Left lung (tissue), 4 donors: ENCODE measurements at regions not wholly inside any gene's neighbourhood (a gene's known extent, or its start where the extent isn't known, plus 50 kb on each side); places are given as distances from the start of the nearest gene placed in this dataset.

Experiments used
- ATAC-seq: fragments of 200-7000 bp; cut with Tn5 transposase; one replicate; pipeline ENCODE4 v1.9.1; 2020; ENCODE audit warnings: moderate library complexity
- DNase-seq, 4 donors: peaks; one replicate each; pipeline ENCODE4 v3.0.0-alpha.2; 2013 to 2020
- H3K27ac ChIP-seq, 2 donors: fragments of 200-600 bp; sonication (generic) in 1 of 2; one replicate each; pipeline versions ENCODE4 v1.5.0 to v1.8.0; 2020 to 2021
- H3K27me3 ChIP-seq, 2 donors: fragments of 200-600 bp; sonication (generic) in 1 of 2; one replicate each; pipeline versions ENCODE4 v1.5.0 to v1.8.0; 2020 to 2021
- H3K36me3 ChIP-seq, 2 donors: fragments of 200-600 bp; sonication (generic) in 1 of 2; one replicate each; pipeline versions ENCODE4 v1.5.0 to v1.8.0; 2020 to 2021
- H3K4me1 ChIP-seq, 2 donors: fragments of 200-600 bp; one replicate each; pipeline ENCODE4 v1.8.0; 2021
- H3K4me3 ChIP-seq, 2 donors: fragments of 200-600 bp; sonication (generic) in 1 of 2; one replicate each; pipeline versions ENCODE4 v1.5.0 to v1.8.0; 2020 to 2021; ENCODE audit warnings: mild to moderate bottlenecking in 1 of 2
- H3K9me3 ChIP-seq, 2 donors: fragments of 200-600 bp; sonication (generic) in 1 of 2; one replicate each; pipeline versions ENCODE4 v1.5.0 to v1.8.0; 2020 to 2021
- intact Hi-C, 2 donors: fragments of 100-400 bp; cut with DNase I; formaldehyde crosslinking; loops; one replicate each; pipeline versions ENCODE4 v1.11.2 to v1.14.2; 2022
- TF ChIP-seq, protein P1 (sequence below), 2 donors: fragments of 200-600 bp; sonication (generic) in 1 of 2; IDR thresholded peaks; one replicate each; pipeline versions ENCODE4 v1.5.0 to v1.8.0; 2021; ENCODE audit warnings: antibody characterized with exemption in 2 of 2
- donor health status: DM: no; HTN: yes; CAD: no.
- donor health status: DM: no; HTN: no; CAD: no.

DNA sequence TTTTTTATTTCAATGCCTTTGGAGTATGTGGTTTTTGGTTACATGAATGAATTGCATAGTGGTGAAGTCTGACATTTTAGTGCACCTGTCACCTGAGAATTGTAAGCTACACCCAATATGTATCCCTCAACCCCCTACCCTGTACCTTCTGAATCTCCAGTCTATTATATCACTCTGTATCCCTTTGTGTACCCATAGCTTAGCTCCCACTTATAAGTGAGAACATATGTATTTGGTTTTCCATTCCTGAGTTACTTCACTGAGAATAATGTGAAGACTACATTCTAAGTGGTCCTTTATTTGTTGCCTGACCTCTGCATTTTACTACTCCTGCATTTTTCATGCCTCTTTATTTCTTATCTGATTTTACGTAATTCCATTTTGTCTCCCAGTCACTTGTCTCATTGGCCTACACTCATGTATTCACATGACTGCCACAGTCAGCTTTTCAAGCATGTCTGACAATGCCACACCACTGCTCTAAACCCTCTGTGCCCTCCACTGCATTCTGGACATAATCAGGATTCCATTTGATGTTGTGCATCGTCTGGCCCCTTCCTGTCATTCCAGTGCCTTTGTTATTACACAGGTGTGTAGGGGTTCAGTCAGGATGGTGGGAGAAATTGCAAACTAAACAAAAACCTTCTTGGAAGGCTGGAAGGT, 1325.5 kb downstream of the XPNPEP1 start:
- intact Hi-C loops, result no loop called here
- TF ChIP-seq, protein P1, sequence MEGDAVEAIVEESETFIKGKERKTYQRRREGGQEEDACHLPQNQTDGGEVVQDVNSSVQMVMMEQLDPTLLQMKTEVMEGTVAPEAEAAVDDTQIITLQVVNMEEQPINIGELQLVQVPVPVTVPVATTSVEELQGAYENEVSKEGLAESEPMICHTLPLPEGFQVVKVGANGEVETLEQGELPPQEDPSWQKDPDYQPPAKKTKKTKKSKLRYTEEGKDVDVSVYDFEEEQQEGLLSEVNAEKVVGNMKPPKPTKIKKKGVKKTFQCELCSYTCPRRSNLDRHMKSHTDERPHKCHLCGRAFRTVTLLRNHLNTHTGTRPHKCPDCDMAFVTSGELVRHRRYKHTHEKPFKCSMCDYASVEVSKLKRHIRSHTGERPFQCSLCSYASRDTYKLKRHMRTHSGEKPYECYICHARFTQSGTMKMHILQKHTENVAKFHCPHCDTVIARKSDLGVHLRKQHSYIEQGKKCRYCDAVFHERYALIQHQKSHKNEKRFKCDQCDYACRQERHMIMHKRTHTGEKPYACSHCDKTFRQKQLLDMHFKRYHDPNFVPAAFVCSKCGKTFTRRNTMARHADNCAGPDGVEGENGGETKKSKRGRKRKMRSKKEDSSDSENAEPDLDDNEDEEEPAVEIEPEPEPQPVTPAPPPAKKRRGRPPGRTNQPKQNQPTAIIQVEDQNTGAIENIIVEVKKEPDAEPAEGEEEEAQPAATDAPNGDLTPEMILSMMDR (IDR thresholded peaks at IDR 0.05), result no peak
- no peaks in the 10 kb centered on the region for H3K27me3 ChIP-seq

DNA sequence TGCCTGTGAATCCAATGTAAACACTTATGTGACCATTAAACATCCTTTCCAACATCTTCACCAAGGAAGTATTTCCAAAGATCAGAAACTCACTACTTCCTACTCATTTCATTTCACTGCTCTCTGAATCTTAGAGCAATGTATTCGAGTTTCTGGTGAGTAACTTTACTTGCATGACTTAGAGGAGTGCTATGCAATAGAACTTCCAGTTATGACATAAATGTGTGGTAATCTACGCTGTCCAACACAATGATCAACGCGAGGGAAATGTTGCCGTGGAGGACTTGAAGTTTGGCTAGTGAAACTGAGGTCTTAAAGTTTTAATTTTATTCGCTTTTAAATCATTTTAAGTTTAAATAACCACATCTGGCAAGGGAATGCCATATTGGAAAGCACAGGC, 1326.3 kb downstream of the XPNPEP1 start:
- ATAC-seq (peak; percentile 16), DNase-seq (no peak)
- H3K27ac ChIP-seq, result no peak overlapping the region
- H3K9me3 ChIP-seq, result no peaks in the 10 kb centered on the region
- H3K4me1 ChIP-seq, result no peaks in the 10 kb centered on the region
- no peak overlapping the region for H3K4me3 ChIP-seq
- TF ChIP-seq, protein P1 (IDR thresholded peaks at IDR 0.05), result no peak
- H3K27me3 ChIP-seq, result no peaks in the 10 kb centered on the region
- intact Hi-C loops, result no loop called here
- H3K36me3 ChIP-seq, result no peaks in the 10 kb centered on the region

More for the DNA sequence above, 1325.5 kb downstream of the XPNPEP1 start:
- DNase-seq (no peak), ATAC-seq (peak; percentile 84)
- H3K27ac ChIP-seq, result no peak overlapping the region
- no peak overlapping the region for H3K4me3 ChIP-seq
- H3K4me1 ChIP-seq, result no peaks in the 10 kb centered on the region
- H3K9me3 ChIP-seq, result no peaks in the 10 kb centered on the region
- H3K36me3 ChIP-seq, result no peaks in the 10 kb centered on the region

DNA sequence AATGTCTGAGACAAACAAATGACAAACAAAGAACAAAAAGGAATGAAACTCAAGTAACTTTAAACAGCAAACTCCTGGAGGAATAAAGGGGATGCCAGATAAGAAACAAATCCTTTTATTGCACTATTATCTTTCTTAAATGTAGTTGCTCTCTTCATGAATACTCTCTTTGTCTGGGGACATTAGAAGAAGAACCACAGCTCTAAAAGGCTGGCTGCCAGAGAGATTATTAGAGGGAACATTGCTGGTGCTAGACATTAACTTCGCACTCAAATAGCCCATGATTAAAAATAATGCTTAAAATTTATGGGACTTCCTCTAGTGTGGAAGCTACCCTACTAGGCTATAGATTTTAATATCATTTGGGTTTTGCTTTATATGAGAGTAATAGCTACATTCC, 1330.4 kb downstream of the XPNPEP1 start:
- Histone ChIP-seq H3K4me3 (no peak overlapping the region), H3K27me3 (no peaks in the 10 kb centered on the region), H3K27ac (no peak overlapping the region), H3K4me1 (no peaks in the 10 kb centered on the region), H3K36me3 (no peaks in the 10 kb centered on the region), H3K9me3 (no peaks in the 10 kb centered on the region)
- TF ChIP-seq, protein P1 (IDR thresholded peaks at IDR 0.05), result no peak
- DNase-seq (no peak), ATAC-seq (no peak)
- intact Hi-C loops, result no loop called here

DNA sequence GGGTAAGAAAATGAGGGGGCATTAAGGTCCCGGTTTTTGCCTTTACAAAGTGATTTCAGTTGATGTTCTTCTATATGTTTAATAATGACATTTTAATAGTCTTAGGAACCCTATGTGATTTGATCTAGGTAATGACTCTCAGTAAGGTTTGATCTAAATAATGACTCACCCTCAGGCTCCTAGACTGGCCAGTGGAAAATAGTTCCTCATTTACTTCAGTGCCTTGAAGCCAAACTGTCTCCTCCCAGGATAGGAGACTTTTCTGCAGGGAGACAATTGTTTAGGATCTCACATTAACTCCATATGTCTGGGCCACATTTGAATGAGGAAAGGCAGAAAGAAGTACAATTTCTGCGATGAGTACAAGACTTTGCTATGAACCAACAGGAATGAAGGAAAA, 1331.9 kb downstream of the XPNPEP1 start:
- Histone ChIP-seq H3K4me3 (no peak overlapping the region), H3K9me3 (no peaks in the 10 kb centered on the region), H3K4me1 (no peaks in the 10 kb centered on the region), H3K27ac (no peak overlapping the region), H3K27me3 (no peaks in the 10 kb centered on the region), H3K36me3 (no peaks in the 10 kb centered on the region)
- intact Hi-C loops, result no loop called here
- DNase-seq, result no peak
- ATAC-seq, result no peak
- TF ChIP-seq, protein P1 (IDR thresholded peaks at IDR 0.05), result no peak

DNA sequence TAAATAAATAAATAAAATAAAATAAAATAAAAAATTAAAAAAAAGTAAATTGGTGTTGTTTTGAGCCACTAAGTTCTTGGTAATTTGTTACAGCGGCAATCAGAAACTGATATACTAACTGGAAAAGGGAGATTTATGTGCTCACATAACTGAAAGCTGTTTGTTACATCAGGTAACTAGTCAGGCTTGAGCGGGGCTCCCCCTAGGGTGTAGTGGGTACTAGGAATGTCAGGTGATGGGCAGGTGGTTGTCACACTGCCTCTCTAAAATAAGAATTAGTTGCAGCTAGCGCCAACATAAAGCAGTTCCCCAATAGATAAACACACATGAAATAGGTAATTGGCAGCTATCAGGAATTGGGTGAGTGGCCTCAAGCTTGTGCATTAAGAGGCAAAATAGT, 1336.9 kb downstream of the XPNPEP1 start:
- ATAC-seq (no peak), DNase-seq (no peak)
- H3K27ac ChIP-seq, result no peak overlapping the region
- intact Hi-C loops, result no loop called here
- no peak overlapping the region for H3K4me3 ChIP-seq
- no peaks in the 10 kb centered on the region for H3K9me3 ChIP-seq
- H3K36me3 ChIP-seq, result no peaks in the 10 kb centered on the region
- no peaks in the 10 kb centered on the region for H3K27me3 ChIP-seq
- H3K4me1 ChIP-seq, result no peaks in the 10 kb centered on the region
- TF ChIP-seq, protein P1 (IDR thresholded peaks at IDR 0.05), result no peak
